Left forelimb (tissue), 1 donor: ENCODE measurements at regions not wholly inside any gene's neighbourhood (a gene's known extent, or its start where the extent isn't known, plus 50 kb on each side); places are given as distances from the start of the nearest gene placed in this dataset.
"Not testable (repeated sequence)": the region's sequence is repeated elsewhere in the genome, so short reads cannot be mapped to it uniquely, and the experiment has no call there.

Experiments
- DNase-seq: peaks from one replicate; pipeline ENCODE4 v3.0.0-alpha.2; 2018; ENCODE audit warnings: low spot score

GRCh38 chr9:39566782-39567181, 211.3 kb downstream of the SPATA31A1 start:
- not testable (repeated sequence) for DNase-seq

GRCh38 chr9:39567396-39567795, 211.9 kb downstream of the SPATA31A1 start:
- DNase-seq, result not testable (repeated sequence)

DNA sequence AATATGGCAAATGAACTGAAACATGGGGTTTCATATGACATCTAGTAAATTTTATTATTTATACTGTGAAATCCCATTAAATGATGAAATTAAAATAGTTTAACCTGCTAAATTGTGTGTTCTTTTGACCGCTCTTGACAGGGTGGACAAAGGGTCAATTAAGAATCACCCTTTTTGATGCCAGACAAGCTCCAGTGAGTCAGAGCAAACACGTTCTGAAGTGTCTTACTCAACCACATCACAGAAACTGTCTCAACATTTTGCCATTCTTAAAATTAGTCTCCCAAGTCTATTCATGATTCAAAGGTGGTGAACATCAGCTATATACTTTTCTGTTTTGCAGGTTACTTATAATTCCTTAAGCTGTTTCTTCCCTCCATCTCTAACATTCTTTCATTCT, 213.4 kb downstream of the SPATA31A1 start:
- not testable (repeated sequence) for DNase-seq

- not testable (repeated sequence) for DNase-seq
Observed at GRCh38 chr9:39573024-39574022, 217.9 kb downstream of the SPATA31A1 start.

GRCh38 chr9:39579000-39579399, 223.5 kb downstream of the SPATA31A1 start:
- not testable (repeated sequence) for DNase-seq

- DNase-seq, result not testable (repeated sequence)
Observed at GRCh38 chr9:39581296-39581695, 225.8 kb downstream of the SPATA31A1 start.

- not testable (repeated sequence) for DNase-seq
Observed at GRCh38 chr9:39582677-39583412, 227.4 kb downstream of the SPATA31A1 start.

DNA sequence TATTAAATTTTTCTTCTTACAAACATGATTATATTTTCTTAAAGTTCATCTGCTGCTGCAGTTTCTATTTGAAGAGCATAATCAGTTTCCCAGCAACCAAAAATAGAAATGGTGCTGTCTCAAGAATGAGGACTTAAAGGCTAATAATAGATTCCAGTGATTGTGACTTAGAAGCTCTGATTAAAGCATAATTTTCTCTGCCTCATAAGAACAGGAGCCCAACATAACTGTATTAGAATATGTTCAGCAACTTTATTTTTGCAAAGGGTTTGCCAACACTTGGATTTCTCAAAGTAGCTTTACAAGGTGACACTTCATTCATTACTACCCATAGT, 227.9 kb downstream of the SPATA31A1 start:
- DNase-seq, result not testable (repeated sequence)

GRCh38 chr9:39585233-39585632, 229.8 kb downstream of the SPATA31A1 start:
- not testable (repeated sequence) for DNase-seq

DNA sequence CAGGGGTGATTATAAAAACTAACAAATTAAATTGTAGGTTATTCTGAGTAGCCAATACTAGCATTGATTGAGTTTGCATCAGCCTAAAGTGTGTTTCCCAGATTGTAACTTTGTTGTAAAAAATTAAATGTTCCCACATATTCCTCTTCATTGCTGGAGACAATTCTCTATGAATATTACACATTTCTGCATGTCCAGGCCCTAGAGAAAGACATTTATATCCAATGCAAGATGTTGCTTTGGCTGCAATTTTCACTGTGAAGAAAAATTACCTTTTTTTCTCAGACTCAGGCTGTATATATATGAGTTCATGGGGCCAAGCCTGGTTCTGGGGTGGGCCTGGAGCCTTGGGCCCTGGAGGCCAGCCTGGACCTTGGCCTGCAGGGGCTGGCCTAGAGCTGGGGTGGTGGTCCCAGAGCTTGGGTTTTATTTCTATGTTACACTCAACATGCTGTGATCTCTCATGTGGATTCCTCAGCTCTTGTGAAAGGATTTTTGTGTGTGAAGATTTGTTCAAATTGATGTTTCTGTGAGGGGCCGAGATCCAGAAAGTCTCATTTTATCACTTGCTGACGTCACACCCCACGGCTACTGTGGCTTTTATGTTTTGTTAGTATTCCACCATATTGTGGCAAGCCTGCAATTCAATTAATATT, 232.5 kb downstream of the SPATA31A1 start:
- no peak for DNase-seq

DNA sequence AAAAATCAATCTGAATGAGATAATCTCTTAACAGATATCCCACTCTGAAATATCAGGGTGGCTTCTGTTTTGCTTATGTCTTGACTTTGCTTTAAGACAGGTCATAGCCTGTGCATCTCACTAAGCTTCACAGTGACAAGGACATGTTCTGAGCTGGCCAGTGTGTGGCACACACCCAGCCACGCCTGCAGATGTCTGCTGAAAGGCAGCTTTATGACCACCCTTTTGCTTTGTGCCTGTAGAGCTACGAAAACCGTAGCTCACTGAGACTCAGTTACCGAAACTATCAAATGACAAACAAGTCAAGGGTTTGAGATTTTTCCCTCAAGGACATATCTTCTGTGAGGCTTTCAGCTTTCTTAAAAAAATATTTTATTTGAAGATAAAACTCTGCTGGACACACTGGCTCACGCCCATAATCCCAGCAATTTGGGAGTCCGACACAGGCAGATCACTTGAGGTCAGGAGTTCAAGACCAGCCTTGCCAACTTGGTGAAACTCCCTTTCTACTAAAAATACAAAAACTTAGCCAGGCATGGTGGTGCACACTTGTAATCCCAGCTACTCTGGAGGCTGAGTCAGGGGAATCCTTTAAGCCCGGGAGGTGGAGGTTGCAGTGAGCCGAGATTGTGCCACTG, 233.2 kb downstream of the SPATA31A1 start:
- no peak for DNase-seq

GRCh38 chr9:39604089-39604488, 248.6 kb downstream of the SPATA31A1 start:
- DNase-seq, result not testable (repeated sequence)

DNA sequence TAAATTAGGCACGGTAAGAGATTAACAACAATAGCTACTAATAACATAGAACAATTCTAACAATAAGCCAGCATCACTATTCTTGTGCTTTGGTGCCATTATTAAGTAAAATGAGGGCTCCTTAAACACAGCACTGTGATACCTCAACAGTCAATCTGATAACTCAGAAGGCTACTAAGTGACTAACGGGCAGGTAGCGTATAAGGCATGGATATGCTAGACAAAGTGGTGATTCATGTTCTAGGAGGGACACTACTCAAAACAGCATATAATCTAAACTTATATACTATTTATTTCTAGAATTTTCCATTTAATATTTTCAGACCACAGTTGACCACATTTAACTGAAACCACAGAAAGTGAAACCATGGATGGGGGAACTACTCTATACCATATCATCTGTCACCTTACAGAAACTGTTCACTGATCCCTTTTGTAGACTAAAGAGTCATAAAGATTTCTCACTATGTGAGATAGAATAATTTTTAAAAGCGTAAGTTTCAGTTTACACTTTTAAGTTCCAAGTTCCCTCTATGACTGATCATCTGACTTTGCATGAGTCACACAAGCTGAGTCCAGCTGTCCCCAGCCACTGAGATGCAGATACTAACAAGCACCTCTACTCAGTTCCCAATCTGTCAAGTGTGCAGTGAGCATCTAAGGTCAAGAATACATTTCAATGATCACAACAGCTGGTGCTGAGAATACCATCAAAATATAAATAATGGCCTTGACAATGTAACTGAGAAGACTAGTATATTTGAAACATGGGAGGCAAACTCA, 256.2 kb downstream of the SPATA31A1 start:
- DNase-seq, result not testable (repeated sequence)

DNA sequence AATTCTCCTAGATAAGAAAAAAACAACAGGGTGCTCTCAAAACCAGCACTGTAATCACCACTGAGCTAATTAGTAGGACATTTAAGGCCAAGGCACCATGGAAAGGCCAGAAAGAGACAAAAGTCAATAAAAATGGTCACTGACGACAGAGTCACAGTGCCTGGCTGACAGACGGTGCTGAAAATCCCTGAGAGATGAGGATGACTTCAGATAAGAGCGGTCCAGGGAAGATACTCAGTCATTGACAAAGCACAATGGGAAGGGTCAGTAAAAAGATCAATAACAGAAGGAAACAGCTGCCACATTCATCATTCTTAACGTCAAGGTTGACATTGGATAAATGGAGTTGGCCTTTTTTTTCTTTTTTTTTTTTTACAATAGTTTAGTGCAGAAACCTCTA, 261.0 kb downstream of the SPATA31A1 start:
- not testable (repeated sequence) for DNase-seq

GRCh38 chr9:39624048-39624447, 268.6 kb downstream of the SPATA31A1 start:
- DNase-seq, result not testable (repeated sequence)

GRCh38 chr9:39632071-39632470, 276.6 kb downstream of the SPATA31A1 start:
- DNase-seq, result not testable (repeated sequence)

- DNase-seq, result not testable (repeated sequence)
Observed at GRCh38 chr9:39649029-39649428, 293.6 kb downstream of the SPATA31A1 start.

- not testable (repeated sequence) for DNase-seq
Observed at GRCh38 chr9:39656960-39657603, 301.6 kb downstream of the SPATA31A1 start.

DNA sequence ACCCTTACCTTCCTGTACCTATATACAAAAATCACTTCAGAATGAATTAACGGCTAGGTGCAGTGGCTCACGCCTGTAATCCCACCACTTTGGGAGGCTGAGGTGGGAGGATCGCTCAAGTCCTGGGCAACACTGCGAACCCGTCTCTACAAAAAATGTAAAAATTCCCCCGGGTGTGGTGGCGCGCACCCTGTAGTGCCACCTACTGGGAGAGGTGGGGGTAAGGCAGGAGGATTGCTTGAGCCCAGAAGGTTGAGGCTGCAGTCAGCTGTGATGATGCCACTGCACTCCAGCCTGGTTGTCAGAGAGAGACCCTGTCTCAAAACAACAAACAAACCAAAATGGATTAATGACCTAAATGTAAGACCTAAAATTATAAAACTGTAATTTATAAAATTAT, 307.6 kb downstream of the SPATA31A1 start:
- DNase-seq, result not testable (repeated sequence)

- not testable (repeated sequence) for DNase-seq
Observed at GRCh38 chr9:39663713-39664112, 308.2 kb downstream of the SPATA31A1 start.
